ENCODE measurements at regions not wholly inside any gene's neighbourhood (a gene's known extent, or its start where the extent isn't known, plus 50 kb on each side); places are given as distances from the start of the nearest gene placed in this dataset.
"Not testable (repeated sequence)": the region's sequence is repeated elsewhere in the genome, so short reads cannot be mapped to it uniquely, and the experiment has no call there.

GRCh38 chr18:77369644-77370043, 120.0 kb downstream of the GALR1 start:
- DNase-seq, result no peak

GRCh38 chr18:77373730-77374445, 124.2 kb downstream of the GALR1 start:
- no peak for DNase-seq

- DNase-seq, result no peak
Observed at GRCh38 chr18:77374446-77374805, 124.8 kb downstream of the GALR1 start.

GRCh38 chr18:77376043-77376732, 126.5 kb downstream of the GALR1 start:
- peak in 1 of 58 donors; percentile 7 for DNase-seq

GRCh38 chr18:77376733-77377094, 127.1 kb downstream of the GALR1 start:
- DNase-seq, result no peak

GRCh38 chr18:77377813-77378212, 128.2 kb downstream of the GALR1 start:
- no peak for DNase-seq

GRCh38 chr18:77379976-77380509, 130.4 kb downstream of the GALR1 start:
- no peak for DNase-seq

GRCh38 chr18:77380695-77381094, 131.0 kb downstream of the GALR1 start:
- no peak for DNase-seq

GRCh38 chr18:77392321-77392720, 142.7 kb downstream of the GALR1 start:
- no peak for DNase-seq

GRCh38 chr18:77393519-77393918, 143.9 kb downstream of the GALR1 start:
- no peak for DNase-seq

- no peak for DNase-seq
Observed at GRCh38 chr18:77395953-77396352, 146.3 kb downstream of the GALR1 start.

- DNase-seq, result no peak
Observed at GRCh38 chr18:77397056-77397455, 147.4 kb downstream of the GALR1 start.

- no peak for DNase-seq
Observed at GRCh38 chr18:77397617-77398016, 148.0 kb downstream of the GALR1 start.

- DNase-seq, result no peak
Observed at GRCh38 chr18:77400561-77400960, 150.9 kb downstream of the GALR1 start.

- no peak for DNase-seq
Observed at GRCh38 chr18:77401173-77401572, 151.5 kb downstream of the GALR1 start.

GRCh38 chr18:77403969-77404535, 154.4 kb downstream of the GALR1 start:
- DNase-seq, result no peak

- no peak for DNase-seq
Observed at GRCh38 chr18:77405096-77405495, 155.4 kb downstream of the GALR1 start.

GRCh38 chr18:77407733-77408132, 158.1 kb downstream of the GALR1 start:
- DNase-seq, result no peak

GRCh38 chr18:77421546-77421945, 171.9 kb downstream of the GALR1 start:
- not testable (repeated sequence) for DNase-seq

GRCh38 chr18:77422974-77423867, 173.6 kb downstream of the GALR1 start:
- DNase-seq, result no peak

- DNase-seq, result peak in 6 of 58 donors; percentile 5 to 62 (median 14)
Observed at GRCh38 chr18:77433076-77433475, 183.4 kb downstream of the GALR1 start.
